NCI-H226 (cell line): ENCODE measurements at regions not wholly inside any gene's neighbourhood (a gene's known extent, or its start where the extent isn't known, plus 50 kb on each side); places are given as distances from the start of the nearest gene placed in this dataset.

ENCODE experiments used
- DNase-seq: peaks from one replicate; pipeline ENCODE4 v3.0.0-alpha.2; 2015

DNA sequence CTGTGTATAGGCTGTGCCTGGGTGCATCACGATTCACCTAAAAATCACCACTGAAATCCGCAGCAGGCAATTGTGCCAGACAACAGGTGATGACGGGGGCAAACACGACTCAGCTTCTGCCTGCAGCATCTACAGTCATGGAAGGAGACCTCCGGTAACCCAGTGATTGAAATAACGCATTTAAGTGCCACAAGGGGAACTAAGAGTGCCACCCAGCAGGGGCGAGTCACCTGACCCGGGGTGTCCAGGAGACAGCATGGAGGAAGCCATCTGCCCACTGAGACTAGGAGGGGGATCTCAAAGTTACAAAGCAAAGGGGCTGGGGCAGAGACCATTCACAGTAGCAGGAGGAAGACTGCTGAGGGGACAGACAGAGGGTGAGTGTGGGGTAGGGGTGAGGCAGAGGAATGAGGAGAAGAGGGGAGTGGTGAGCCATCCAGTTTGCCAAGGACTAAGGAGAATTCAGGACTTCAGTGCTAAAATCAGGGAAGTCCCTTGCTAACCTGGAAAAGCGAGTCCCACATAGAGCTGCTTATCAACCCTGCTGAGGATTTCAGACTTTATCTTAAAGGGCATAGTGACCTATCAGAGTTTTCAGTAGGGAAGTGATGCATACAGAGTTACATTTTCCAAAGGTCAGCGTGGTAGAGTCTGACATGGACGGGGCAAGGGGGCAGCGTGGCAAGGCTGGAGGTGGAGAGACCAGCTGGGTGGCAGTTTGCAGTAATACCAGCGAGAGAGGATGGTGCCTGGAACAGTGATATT, 256.7 kb upstream of the HES1 start:
- no peak for DNase-seq

DNA sequence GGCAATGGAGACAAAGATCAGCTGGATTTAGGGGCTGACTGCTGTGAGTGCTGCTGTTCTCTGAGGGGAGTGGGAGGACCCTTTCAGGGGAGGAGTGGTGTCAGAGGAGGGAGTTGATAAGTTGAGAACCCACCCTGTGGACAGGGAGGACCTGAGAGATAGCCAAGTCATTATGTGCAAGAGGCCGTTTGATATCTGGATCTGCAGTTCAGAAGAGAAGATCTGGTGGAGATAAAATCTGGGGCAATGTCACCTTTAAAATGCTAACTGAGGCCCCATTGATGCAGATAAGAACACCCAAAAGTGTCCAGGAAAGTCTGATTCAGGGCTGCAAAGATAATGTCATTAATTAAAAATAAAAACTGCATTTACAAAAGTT, 256.1 kb upstream of the HES1 start:
- DNase-seq: no peak

DNA sequence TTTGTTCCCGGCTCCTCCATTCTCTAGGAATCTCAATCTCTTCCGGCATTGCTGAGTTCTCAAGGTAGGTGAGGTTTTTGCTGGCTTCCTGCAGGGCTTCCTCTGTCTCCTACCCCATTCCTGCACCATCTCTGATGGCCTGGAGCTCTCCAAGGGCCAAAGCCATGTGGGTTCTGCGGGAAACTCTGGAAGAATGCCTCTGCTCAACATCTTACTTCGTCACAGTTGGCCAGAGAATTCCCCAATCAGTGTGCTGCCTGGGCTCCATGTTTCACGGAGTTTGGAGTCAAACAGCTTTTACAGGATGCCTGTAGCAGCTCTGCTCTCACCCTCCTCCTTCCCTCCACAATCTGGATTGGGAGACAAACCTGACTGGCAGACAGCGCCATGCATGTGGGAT, 253.9 kb upstream of the HES1 start:
- no peak for DNase-seq

- DNase-seq: peak; percentile 86
These were observed 252.4 kb upstream of the HES1 start for GRCh38 chr3:193883551-193883950.

GRCh38 chr3:193884027-193884426, 251.9 kb upstream of the HES1 start:
- DNase-seq: peak; percentile 49

- DNase-seq: no peak
These were observed 251.3 kb upstream of the HES1 start for GRCh38 chr3:193884652-193885051.

- DNase-seq: no peak
These were observed 250.1 kb upstream of the HES1 start for GRCh38 chr3:193885832-193886231.

GRCh38 chr3:193890016-193890897, 245.7 kb upstream of the HES1 start:
- no peak for DNase-seq

- DNase-seq: no peak
These were observed 241.7 kb upstream of the HES1 start for GRCh38 chr3:193894121-193894863.

DNA sequence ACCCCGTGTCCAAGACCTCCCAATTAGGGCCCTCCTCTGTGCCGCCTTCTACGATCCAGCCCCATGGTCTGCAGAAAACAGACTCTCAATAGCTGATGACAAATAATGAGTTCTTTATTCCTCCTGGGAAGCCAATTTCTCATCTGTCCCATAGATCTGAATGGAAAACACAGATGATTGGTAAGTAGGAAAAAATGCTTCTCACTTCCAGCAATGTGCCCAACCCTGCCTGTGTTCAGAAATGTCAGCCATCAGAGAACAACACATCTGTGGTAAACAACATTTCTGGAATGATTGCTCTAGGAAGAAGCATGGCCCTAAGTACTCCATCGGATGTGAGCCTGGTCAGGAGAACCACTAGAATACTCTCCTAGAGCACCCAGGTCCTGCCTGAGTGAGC, 240.5 kb upstream of the HES1 start:
- no peak for DNase-seq

DNA sequence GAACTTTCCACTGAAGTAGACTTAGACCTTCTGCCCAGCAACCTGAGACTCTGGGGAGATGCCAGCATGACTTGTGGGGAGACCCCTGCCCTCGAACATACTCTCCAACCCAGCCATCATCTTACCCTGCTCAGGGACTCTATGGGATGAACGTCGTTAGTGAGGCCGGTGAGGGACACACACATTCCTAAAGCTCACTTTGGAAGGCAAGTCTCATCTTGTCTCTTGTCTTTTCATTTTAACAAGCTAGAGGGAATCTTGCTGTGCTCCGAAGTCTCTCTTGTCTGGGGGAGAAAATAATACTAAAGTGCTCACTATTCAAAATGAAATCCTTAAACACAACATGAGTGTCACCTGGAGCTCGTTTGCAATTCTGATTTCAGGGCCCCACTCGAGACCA, 239.5 kb upstream of the HES1 start:
- DNase-seq: no peak

- DNase-seq: no peak
These were observed 238.7 kb upstream of the HES1 start for GRCh38 chr3:193897288-193897687.

- DNase-seq: no peak
These were observed 238.2 kb upstream of the HES1 start for GRCh38 chr3:193897731-193898180.

DNA sequence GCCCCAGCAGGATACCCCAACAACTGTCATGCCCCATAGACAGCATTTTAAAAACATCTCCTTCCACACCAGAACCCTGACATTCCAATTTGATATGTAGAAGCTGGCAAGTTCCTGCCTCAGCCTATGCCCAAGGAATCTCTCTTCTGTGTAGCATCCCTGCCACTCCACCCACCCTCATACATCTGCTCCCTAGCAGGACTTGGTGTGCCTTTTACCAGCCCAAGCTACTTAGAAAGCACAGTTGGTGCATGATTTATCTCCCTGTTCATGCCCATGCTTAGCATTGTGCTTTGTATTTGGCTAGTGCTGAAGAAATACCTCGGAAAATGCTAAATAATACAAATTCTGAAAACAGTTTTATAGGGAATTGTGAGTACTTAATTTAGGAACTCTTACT, 236.9 kb upstream of the HES1 start:
- no peak for DNase-seq

DNA sequence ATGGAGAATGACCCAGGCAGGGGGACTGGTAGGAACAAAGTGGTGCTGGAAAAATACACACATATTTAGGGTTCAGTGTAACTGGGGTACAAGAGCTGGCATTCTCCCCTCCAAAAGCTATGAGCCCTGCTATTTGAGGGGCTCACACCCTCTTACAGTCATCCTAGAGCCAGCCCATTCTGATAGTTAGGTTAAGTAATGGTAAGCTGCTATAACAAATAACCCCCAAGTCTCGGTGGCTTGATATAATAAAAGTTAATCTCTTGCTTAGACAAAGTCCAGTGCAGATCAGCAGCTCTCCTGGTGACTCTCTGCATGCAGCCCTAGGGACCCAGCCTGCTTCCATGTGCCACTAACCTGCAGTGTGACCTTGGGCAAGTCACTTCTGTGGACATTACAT, 234.9 kb upstream of the HES1 start:
- DNase-seq: no peak

DNA sequence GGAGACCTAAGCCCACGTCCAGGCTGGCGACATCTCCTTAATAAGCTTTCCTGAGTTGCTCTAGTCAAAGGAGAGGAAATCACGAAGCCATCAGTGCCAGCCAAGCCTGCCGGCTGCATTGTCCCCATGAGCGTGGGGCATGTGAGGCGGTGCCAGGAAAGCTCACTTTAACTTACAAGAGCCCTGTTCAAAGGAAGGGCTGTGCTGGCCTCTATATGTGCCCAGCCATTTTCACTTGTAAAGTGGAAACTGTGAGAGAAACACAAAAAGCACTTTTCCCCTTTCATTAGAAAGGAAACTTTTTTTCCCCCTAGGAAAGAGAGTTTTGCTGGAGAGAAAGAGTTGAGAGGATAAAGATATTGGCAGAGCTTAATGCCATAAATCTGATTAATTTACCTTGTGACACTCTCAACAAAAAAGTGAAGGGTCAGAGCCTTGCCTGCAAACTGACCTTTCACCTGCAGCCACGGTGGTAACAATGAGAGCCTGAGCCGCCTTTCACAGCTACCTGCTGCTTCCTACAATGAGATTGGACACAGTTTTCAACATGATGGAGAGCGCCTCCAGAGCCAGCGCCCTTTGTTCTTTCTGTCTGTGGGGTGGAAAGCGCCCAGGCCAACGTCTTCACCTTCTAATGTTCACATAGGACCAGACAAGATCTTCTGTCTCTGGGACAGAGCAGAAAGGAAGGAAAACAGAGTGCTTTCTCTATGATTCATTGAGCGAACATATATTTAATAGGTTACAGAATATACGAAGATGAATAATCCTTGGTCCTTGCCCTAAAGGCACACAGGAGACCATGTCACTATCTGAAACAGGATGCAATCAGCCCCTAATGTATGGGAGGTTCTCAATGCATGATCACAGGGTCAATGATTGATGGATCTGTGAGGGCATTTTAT, 233.1 kb upstream of the HES1 start:
- DNase-seq: no peak

GRCh38 chr3:193903512-193903817, 232.5 kb upstream of the HES1 start:
- no peak for DNase-seq

DNA sequence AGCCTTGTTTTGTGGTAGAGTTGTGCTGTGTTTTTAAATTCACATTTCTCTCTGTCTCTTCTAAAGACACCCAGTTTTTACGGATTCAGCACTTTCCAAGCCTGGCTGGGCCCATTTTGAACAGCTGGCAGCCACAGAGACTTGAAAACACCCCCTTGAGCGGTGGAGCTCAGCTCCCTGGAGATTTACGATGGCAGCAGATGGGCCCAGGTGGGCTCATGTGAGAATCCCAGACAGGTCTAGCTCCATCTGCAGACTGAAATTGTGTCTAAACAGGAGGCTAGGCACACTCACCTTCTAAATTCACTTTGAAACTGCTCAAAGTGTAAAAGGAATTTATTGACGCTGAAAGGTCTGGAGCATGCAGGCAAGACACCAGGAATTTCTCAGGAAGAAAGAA, 232.0 kb upstream of the HES1 start:
- DNase-seq: no peak

DNA sequence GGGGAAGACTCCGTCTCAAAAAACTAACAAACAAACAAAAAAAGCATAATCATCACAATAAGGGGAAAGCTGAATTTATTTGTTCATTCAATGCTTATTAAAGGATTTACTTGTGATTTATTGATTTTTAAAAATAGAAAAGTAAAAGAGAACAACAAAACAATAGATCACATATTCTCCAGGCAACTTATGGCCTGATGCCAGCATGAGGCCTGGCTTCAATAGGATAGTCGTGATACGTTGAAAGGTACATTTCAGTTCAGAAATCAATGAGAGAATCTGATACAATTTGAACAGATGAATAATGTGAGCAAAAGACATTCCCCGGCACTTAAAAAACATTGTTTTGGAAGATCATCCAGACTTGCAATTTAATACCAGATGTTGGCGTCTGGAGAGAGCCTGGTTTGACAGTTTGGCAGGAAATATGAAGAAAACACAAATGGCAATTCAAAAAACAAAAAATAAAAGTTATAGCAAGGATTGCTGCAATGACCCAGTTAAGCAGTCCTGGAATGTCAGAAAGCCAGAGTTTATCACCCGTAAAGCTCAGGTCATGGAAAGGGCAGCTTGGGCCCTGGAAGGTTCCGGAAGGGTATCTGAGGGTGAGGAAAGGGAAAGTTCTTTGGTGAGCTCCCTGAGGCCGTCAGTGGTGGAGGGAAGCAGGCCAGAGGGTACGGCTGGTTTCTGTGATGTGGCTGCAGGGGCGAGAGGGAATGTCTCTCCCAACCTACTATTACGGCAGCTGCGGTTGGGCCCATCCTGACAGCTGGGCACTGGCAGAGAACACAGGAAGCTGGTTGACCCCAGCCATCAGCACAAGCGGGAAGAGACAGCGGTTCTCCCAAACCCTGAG, 230.2 kb upstream of the HES1 start:
- DNase-seq: no peak

DNA sequence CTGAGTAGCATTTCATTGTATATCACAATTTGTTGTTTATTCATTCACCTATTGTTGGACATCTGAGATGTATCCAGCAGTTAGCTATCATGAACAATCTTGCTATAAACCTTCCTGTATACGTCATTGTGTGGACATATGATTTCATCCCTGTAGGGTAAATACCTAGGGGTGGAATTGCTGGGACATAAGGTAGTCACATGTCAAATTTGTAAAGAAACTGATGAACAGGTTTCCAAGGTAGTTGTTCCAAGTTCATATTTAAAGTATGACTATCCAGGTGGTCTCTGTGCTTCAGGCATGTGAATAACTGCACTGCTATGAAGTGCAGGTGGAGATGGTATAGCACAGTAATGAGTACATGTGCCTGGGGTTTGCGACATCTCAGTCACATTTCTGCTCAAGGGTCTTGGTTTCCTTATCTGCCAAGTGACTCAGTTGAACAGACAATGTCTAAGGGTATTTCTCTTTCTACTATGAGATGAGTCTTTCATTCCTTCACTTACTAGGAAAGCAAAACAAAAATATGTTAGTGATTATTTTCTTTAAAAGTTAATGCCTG, 229.0 kb upstream of the HES1 start:
- DNase-seq: no peak

GRCh38 chr3:193908181-193908744, 227.7 kb upstream of the HES1 start:
- no peak for DNase-seq
